HCT116 (cell line): ENCODE measurements at regions not wholly inside any gene's neighbourhood (a gene's known extent, or its start where the extent isn't known, plus 50 kb on each side); places are given as distances from the start of the nearest gene placed in this dataset.

Experiments
- ATAC-seq: fragments of 200-7000 bp; cut with Tn5 transposase; 2 replicates; pipeline ENCODE4 v1.9.1; 2020; ENCODE audit warnings: mild to moderate bottlenecking, moderate library complexity
- BruUV-seq: library from RNA; stranded (reverse); fragments of 400-500 nt; replicated peaks from 2 replicates; lab custom pipeline; 2021; lab: Mats Ljungman, UMichigan
- CTCF ChIA-PET: fragments of 300-600 bp; sonication (Branson Sonifier 250); formaldehyde crosslinking; loops from one replicate; lab custom pipeline; 2021; ENCODE audit warnings: antibody characterized with exemption; lab: Charles Lee
- POLR2A ChIA-PET: fragments of 300-600, 350-600 bp; sonication (Branson Sonifier 250); formaldehyde crosslinking; loops from one replicate; lab custom pipeline; 2021; ENCODE audit warnings: antibody characterized with exemption; lab: Charles Lee
- RAD21 ChIA-PET, 2 experiments: fragments of 300-600 bp; sonication (Branson Sonifier 250); formaldehyde crosslinking; loops; one replicate each; lab custom pipeline; 2023; ENCODE audit warnings: low total read pairs in 2 of 2; ENCODE audit not compliant: uncharacterized antibody in 2 of 2, unreplicated experiment in 2 of 2, low non-redundant PET in 1 of 2; lab: Charles Lee
- DNase-seq: peaks from one replicate; pipeline ENCODE4 v3.0.0-alpha.2; 2010; ENCODE audit warnings: low read depth, low spot score
- H2AFZ ChIP-seq: fragments of 200-600 bp; shearing (Covaris generic), sonication (generic); 2 replicates; pipeline ENCODE4 v1.6.1; 2017; ENCODE audit warnings: low read depth, mixed run types, mixed read lengths, antibody characterized with exemption, low read length; ENCODE audit not compliant: poor library complexity, severe bottlenecking
- H3K27ac ChIP-seq: 2 replicates; pipeline ENCODE4 v1.5.1; 2012; ENCODE audit warnings: low read depth, low read length
- H3K27me3 ChIP-seq: fragments of 200-600 bp; sonication (generic); 2 replicates; pipeline ENCODE4 v1.6.1; 2016; ENCODE audit warnings: mixed run types, low read length, mixed read lengths; ENCODE audit not compliant: insufficient read depth
- H3K36me3 ChIP-seq, 2 experiments: fragments of 200-500 bp in 1 of 2; fragments of 200-600 bp in 1 of 2; sonication (Bioruptor generic) in 1 of 2; sonication (generic) in 1 of 2; 2 replicates each; pipeline versions ENCODE4 v1.5.1 to v1.6.1; 2014 to 2016; ENCODE audit warnings: low read length in 2 of 2, inconsistent platforms in 1 of 2, mixed read lengths in 1 of 2, mixed run types in 1 of 2; ENCODE audit not compliant: insufficient read depth in 2 of 2, control insufficient read depth in 1 of 2
- H3K4me1 ChIP-seq, 2 experiments: fragments of 200-600 bp in 1 of 2; sonication (generic) in 1 of 2; 2 replicates each; pipeline versions ENCODE4 v1.5.1 to v1.6.1; 2012 to 2017; ENCODE audit warnings: low read length in 2 of 2, inconsistent platforms in 1 of 2, mild to moderate bottlenecking in 1 of 2, mixed read lengths in 1 of 2, mixed run types in 1 of 2, moderate library complexity in 1 of 2; ENCODE audit not compliant: insufficient read depth in 2 of 2, control insufficient read depth in 1 of 2
- H3K4me2 ChIP-seq: fragments of 200-600 bp; sonication (generic); 2 replicates; pipeline ENCODE4 v1.6.1; 2017; ENCODE audit warnings: mixed run types, low read length, mixed read lengths
- H3K4me3 ChIP-seq, 2 experiments: fragments of 200-600 bp in 1 of 2; sonication (generic) in 1 of 2; replicated peaks in 1 of 2; 2 replicates each; pipeline ENCODE4 v1.5.1; 2011 to 2016; ENCODE audit warnings: low read length in 2 of 2, control low read depth in 1 of 2, low read depth in 1 of 2, mild to moderate bottlenecking in 1 of 2, mixed read lengths in 1 of 2, mixed run types in 1 of 2
- H3K79me2 ChIP-seq: fragments of 200-600 bp; sonication (generic); 2 replicates; pipeline ENCODE4 v1.6.1; 2017; ENCODE audit warnings: mild to moderate bottlenecking, mixed run types, low read length, moderate library complexity, mixed read lengths; ENCODE audit not compliant: insufficient read depth
- H3K9ac ChIP-seq: fragments of 200-600 bp; sonication (generic); 2 replicates; pipeline ENCODE4 v1.6.1; 2016; ENCODE audit warnings: low read length, mixed read lengths
- H3K9me2 ChIP-seq: fragments of 200-600 bp; sonication (generic), shearing (Covaris generic); 2 replicates; pipeline ENCODE4 v1.6.1; 2017; ENCODE audit warnings: mixed run types, mild to moderate bottlenecking, moderate library complexity; ENCODE audit not compliant: insufficient read depth
- H3K9me3 ChIP-seq, 2 experiments: fragments of 200-500 bp in 1 of 2; fragments of 200-600 bp in 1 of 2; sonication (Bioruptor generic) in 1 of 2; sonication (generic) in 1 of 2; 2 replicates each; pipeline ENCODE4 v1.6.1; 2014 to 2017; ENCODE audit warnings: low read length in 2 of 2, mixed read lengths in 2 of 2, inconsistent platforms in 1 of 2, low read depth in 1 of 2, mild to moderate bottlenecking in 1 of 2, mixed run types in 1 of 2, moderate library complexity in 1 of 2; ENCODE audit not compliant: control insufficient read depth in 1 of 2, insufficient read depth in 1 of 2
- H4K20me1 ChIP-seq: fragments of 200-600 bp; sonication (generic), shearing (Covaris generic); 2 replicates; pipeline ENCODE4 v1.6.1; 2017; ENCODE audit warnings: mixed run types, mild to moderate bottlenecking, moderate library complexity; ENCODE audit not compliant: insufficient read depth
- CBX3 ChIP-seq: IDR thresholded peaks from 2 replicates; pipeline ENCODE4 v1.6.1; 2012; ENCODE audit warnings: low read depth
- TCF7L2 ChIP-seq: IDR thresholded peaks from 2 replicates; pipeline ENCODE4 v1.7.0; 2011; ENCODE audit warnings: borderline replicate concordance, inconsistent platforms; ENCODE audit not compliant: insufficient read depth, insufficient read length; ENCODE audit errors: extremely low read depth
- YY1 ChIP-seq: IDR thresholded peaks from 2 replicates; pipeline ENCODE4 v1.6.1; 2011; ENCODE audit warnings: low read length, low read depth, moderate library complexity, mild to moderate bottlenecking; ENCODE audit not compliant: insufficient replicate concordance; ENCODE audit errors: extremely low read depth
- intact Hi-C: fragments of 100-400 bp; cut with micrococcal nuclease; formaldehyde crosslinking; loops from 2 replicates; pipeline ENCODE4 v1.10.0; 2022
- TF ChIP-seq, protein P1 (sequence below), 3 experiments: fragments of 200-600 bp in 1 of 3; sonication (generic) in 1 of 3; IDR thresholded peaks in 2 of 3; conservative IDR thresholded peaks in 1 of 3; 2 replicates each; pipeline ENCODE4 v1.5.1; 2012 to 2017; ENCODE audit warnings: low read depth in 2 of 3, low read length in 2 of 3, antibody characterized with exemption in 1 of 3, borderline replicate concordance in 1 of 3, control low read depth in 1 of 3, mild to moderate bottlenecking in 1 of 3, mixed read lengths in 1 of 3, mixed run types in 1 of 3, moderate library complexity in 1 of 3; ENCODE audit not compliant: insufficient read depth in 1 of 3
- TF ChIP-seq, protein P2 (sequence below): IDR thresholded peaks from 2 replicates; pipeline ENCODE4 v1.6.1; 2012
- TF ChIP-seq, protein P3 (sequence below): IDR thresholded peaks from 2 replicates; pipeline ENCODE4 v1.6.1; 2012
- TF ChIP-seq, protein P4 (sequence below): IDR thresholded peaks from 2 replicates; pipeline ENCODE4 v1.6.1; 2011; ENCODE audit warnings: mild to moderate bottlenecking, low read length, moderate library complexity; ENCODE audit not compliant: insufficient replicate concordance; ENCODE audit errors: extremely low read depth

DNA sequence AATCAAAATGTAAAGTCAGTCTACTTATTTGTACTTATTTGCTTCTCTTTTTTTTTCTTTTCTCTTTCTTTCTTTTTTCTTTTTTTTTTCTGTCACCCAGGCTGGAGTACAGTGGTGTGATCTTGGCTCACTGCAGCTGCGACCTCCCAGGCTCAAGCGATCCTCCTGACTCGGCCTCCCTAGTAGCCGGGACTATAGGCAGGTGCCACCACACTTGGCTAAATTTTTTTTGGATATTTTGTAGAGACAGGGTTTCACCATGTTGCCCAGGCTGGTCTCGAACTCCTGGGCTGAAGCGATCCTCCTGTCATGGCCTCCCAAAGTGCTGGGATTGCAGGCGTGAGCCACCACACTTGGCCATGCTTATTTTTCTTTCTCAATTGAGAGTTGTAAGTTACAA, 98.8 kb upstream of the ZBTB40 start:
- Histone ChIP-seq H3K79me2 (no peaks in the 10 kb centered on the region), H2AFZ (no peak overlapping the region), H3K4me1 (no peaks in the 10 kb centered on the region), H3K27ac (no peak overlapping the region), H3K27me3 (peaks cover 11% of the 10 kb centered on the region; the same call in 1 of the 2 replicates), H3K36me3 (no peaks in the 10 kb centered on the region), H3K9me2 (no peaks in the 10 kb centered on the region), H3K9me3 (no peaks in the 10 kb centered on the region), H4K20me1 (no peaks in the 10 kb centered on the region), H3K9ac (no peak overlapping the region), H3K4me2 (no peak overlapping the region), H3K4me3 (no peak overlapping the region)
- RAD21 ChIA-PET, result no interaction called here
- ATAC-seq (no peak), DNase-seq (no peak)
- intact Hi-C loops, result no loop called here
- POLR2A ChIA-PET, result no interaction called here
- TF ChIP-seq CBX3 (no peak), TCF7L2 (no peak), YY1 (no peak)
- TF ChIP-seq, protein P1, sequence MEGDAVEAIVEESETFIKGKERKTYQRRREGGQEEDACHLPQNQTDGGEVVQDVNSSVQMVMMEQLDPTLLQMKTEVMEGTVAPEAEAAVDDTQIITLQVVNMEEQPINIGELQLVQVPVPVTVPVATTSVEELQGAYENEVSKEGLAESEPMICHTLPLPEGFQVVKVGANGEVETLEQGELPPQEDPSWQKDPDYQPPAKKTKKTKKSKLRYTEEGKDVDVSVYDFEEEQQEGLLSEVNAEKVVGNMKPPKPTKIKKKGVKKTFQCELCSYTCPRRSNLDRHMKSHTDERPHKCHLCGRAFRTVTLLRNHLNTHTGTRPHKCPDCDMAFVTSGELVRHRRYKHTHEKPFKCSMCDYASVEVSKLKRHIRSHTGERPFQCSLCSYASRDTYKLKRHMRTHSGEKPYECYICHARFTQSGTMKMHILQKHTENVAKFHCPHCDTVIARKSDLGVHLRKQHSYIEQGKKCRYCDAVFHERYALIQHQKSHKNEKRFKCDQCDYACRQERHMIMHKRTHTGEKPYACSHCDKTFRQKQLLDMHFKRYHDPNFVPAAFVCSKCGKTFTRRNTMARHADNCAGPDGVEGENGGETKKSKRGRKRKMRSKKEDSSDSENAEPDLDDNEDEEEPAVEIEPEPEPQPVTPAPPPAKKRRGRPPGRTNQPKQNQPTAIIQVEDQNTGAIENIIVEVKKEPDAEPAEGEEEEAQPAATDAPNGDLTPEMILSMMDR (IDR thresholded peaks at IDR 0.05 in 2 of 3, conservative IDR thresholded peaks at IDR 0.05 in 1 of 3; ENCODE audit: borderline replicate concordance in 1 of 3, insufficient read depth in 1 of 3, low read depth in 2 of 3, low read length in 2 of 3), result no peak
- TF ChIP-seq, protein P2, sequence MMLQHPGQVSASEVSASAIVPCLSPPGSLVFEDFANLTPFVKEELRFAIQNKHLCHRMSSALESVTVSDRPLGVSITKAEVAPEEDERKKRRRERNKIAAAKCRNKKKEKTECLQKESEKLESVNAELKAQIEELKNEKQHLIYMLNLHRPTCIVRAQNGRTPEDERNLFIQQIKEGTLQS, result no peak
- TF ChIP-seq, protein P3, sequence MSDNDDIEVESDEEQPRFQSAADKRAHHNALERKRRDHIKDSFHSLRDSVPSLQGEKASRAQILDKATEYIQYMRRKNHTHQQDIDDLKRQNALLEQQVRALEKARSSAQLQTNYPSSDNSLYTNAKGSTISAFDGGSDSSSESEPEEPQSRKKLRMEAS, result no peak
- TF ChIP-seq, protein P4, sequence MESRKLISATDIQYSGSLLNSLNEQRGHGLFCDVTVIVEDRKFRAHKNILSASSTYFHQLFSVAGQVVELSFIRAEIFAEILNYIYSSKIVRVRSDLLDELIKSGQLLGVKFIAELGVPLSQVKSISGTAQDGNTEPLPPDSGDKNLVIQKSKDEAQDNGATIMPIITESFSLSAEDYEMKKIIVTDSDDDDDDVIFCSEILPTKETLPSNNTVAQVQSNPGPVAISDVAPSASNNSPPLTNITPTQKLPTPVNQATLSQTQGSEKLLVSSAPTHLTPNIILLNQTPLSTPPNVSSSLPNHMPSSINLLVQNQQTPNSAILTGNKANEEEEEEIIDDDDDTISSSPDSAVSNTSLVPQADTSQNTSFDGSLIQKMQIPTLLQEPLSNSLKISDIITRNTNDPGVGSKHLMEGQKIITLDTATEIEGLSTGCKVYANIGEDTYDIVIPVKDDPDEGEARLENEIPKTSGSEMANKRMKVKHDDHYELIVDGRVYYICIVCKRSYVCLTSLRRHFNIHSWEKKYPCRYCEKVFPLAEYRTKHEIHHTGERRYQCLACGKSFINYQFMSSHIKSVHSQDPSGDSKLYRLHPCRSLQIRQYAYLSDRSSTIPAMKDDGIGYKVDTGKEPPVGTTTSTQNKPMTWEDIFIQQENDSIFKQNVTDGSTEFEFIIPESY, result no peak
- CTCF ChIA-PET, result no interaction called here
- BruUV-seq, result no TSS peak
